ENCODE measurements at regions not wholly inside any gene's neighbourhood (a gene's known extent, or its start where the extent isn't known, plus 50 kb on each side); places are given as distances from the start of the nearest gene placed in this dataset.

GRCh38 chr13:106905380-106906162, 337.6 kb upstream of the ARGLU1 start:
- no peak for DNase-seq

- DNase-seq, result no peak
Observed at GRCh38 chr13:106899442-106899841, 331.5 kb upstream of the ARGLU1 start.

- no peak for DNase-seq
Observed at GRCh38 chr13:106898231-106898630, 330.3 kb upstream of the ARGLU1 start.

GRCh38 chr13:106888148-106888547, 320.2 kb upstream of the ARGLU1 start:
- no peak for DNase-seq

- no peak for DNase-seq
Observed at GRCh38 chr13:106887686-106888085, 319.7 kb upstream of the ARGLU1 start.

GRCh38 chr13:106883976-106884375, 316.0 kb upstream of the ARGLU1 start:
- no peak for DNase-seq

GRCh38 chr13:106882246-106882645, 314.3 kb upstream of the ARGLU1 start:
- DNase-seq, result no peak

GRCh38 chr13:106879806-106880205, 311.9 kb upstream of the ARGLU1 start:
- DNase-seq, result no peak

- no peak for DNase-seq
Observed at GRCh38 chr13:106874323-106874722, 306.4 kb upstream of the ARGLU1 start.

- no peak for DNase-seq
Observed at GRCh38 chr13:106873810-106874209, 305.9 kb upstream of the ARGLU1 start.

GRCh38 chr13:106867249-106867648, 299.3 kb upstream of the ARGLU1 start:
- no peak for DNase-seq

GRCh38 chr13:106865716-106866440, 297.9 kb upstream of the ARGLU1 start:
- DNase-seq, result no peak

- DNase-seq, result no peak
Observed at GRCh38 chr13:106859533-106859904, 291.6 kb upstream of the ARGLU1 start.

GRCh38 chr13:106858903-106859532, 291.1 kb upstream of the ARGLU1 start:
- DNase-seq, result no peak

- no peak for DNase-seq
Observed at GRCh38 chr13:106852436-106852835, 284.5 kb upstream of the ARGLU1 start.

GRCh38 chr13:106850973-106851650, 283.2 kb upstream of the ARGLU1 start:
- no peak for DNase-seq

- no peak for DNase-seq
Observed at GRCh38 chr13:106846571-106847448, 278.9 kb upstream of the ARGLU1 start.

GRCh38 chr13:106836186-106836802, 268.4 kb upstream of the ARGLU1 start:
- no peak for DNase-seq

- DNase-seq, result no peak
Observed at GRCh38 chr13:106835477-106835876, 267.5 kb upstream of the ARGLU1 start.

GRCh38 chr13:106821979-106822378, 254.0 kb upstream of the ARGLU1 start:
- DNase-seq, result no peak

- no peak for DNase-seq
Observed at GRCh38 chr13:106819413-106820180, 251.7 kb upstream of the ARGLU1 start.

Measured in NCI-H446 treated with DMSO at 0.1 percent for 48 hours (cell line).